Renal cortex interstitium (tissue), 11 donors: ENCODE measurements at regions not wholly inside any gene's neighbourhood (a gene's known extent, or its start where the extent isn't known, plus 50 kb on each side); places are given as distances from the start of the nearest gene placed in this dataset.
"Not testable (repeated sequence)": the region's sequence is repeated elsewhere in the genome, so short reads cannot be mapped to it uniquely, and the experiment has no call there.

Experiments used
- DNase-seq, 11 donors: peaks; one replicate each; pipeline ENCODE4 v3.0.0-alpha.2; 2013; ENCODE audit warnings: low read depth in 9 of 11, low spot score in 4 of 11; ENCODE audit errors: extremely low read depth in 1 of 11

- no peak for DNase-seq
These were observed 235.7 kb upstream of the RXFP2 start for GRCh38 chr13:31503626-31504025.

GRCh38 chr13:31504918-31505317 is 234.4 kb upstream of the RXFP2 start:
- DNase-seq: no peak

GRCh38 chr13:31512331-31512730 is 227.0 kb upstream of the RXFP2 start:
- DNase-seq: peak in 3 of 11 donors; percentile 36 to 45 (median 41)

DNA sequence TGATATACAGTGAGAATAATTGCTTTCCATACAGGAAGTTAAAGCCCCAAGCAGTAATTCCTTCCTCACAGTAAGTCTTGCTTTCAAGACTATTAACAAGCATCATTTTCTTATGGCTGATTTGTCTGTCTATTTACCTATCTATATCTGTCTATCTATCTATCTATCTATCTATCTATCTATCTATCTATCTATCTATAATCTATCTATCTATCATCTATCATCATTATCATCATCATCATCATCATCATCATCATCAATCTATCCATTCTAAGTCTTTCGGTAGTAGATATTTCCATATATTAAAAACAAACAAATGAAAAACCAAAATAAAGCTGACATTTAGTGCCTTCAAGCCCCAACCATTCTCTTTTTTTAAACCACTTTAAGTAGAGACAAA is 224.4 kb upstream of the RXFP2 start:
- DNase-seq: no peak

GRCh38 chr13:31515427-31515826 is 223.9 kb upstream of the RXFP2 start:
- DNase-seq: no peak

DNA sequence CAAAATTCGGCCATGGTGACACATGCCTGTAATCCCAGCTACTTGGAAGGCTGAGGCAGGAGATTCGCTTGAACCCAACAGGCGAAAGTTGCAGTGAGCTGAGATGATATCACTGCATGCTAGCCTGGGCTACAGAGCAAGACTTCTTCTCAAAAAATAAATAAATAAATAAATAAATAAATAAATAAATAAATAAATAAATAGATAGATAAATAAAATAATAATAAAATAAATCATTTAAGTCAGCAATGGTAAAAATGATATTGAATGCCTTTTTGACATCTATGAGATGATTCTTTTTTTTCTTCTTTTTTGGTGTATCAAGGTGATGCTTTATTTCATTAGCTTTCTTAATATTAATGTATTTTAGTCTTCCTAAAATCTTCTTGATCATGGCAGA is 221.7 kb upstream of the RXFP2 start:
- no peak for DNase-seq

GRCh38 chr13:31518645-31519044 is 220.7 kb upstream of the RXFP2 start:
- DNase-seq: peak in 1 of 11 donors; percentile 31

- DNase-seq: no peak
These were observed 217.9 kb upstream of the RXFP2 start for GRCh38 chr13:31521435-31521834.

GRCh38 chr13:31522396-31522795 is 216.9 kb upstream of the RXFP2 start:
- no peak for DNase-seq

DNA sequence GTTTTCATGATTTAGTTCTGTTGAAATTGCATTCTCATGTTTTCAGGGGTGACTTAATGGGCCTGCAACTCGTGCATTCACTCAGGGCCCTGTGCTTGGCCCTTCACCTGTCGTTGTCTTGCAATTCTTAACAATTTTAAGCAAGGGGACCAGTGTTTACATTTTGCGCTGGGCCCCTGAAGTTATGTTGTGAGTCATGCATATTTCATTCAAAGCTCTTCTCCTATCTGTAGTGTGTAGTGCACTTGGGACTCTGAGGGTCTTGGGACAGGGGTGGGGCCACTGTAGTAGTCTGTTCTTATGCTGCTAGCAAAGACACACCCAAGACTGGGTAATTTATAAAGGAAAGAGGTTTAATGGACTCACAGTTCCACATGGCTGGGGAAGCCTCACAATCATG is 211.2 kb upstream of the RXFP2 start:
- no peak for DNase-seq

DNA sequence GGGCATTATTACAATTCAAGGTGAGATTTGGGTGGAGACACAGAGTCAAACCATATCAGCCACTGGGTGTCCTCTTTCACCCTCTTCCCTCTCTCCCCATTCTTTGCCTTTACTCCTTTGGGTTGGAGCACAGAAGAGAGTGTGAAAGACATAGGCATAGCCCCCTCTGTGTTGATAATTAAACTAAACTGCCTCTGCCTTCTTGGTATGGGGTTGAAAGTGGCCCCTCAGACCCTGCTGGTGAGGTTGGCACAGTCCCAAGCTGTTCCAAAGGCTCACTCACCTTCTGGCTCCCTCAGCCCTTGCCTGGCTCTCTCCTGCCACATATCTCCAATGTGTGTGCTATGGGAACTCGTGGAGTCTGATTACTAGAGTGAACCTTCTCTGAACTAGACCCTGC is 210.6 kb upstream of the RXFP2 start:
- DNase-seq: no peak

DNA sequence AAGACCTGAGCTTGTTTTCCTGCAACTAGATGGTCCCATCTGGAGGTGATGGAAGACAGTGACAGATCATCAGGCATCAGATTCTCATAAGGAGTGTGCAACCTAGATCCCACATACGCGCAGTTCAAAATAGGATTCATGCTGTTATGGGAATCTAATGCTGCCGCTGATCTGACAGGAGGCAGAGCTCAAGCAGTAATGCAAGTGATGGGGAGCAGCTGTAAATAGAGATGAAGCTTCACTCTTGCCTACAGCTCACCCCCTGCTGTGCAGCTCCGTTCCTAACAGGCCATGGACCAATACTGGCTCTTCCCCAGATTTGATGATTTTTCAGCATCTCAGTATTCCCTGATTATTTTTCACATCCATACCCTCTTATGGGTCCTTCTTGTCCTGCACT is 208.4 kb upstream of the RXFP2 start:
- DNase-seq: no peak

- no peak for DNase-seq
These were observed 202.3 kb upstream of the RXFP2 start for GRCh38 chr13:31537052-31537451.

DNA sequence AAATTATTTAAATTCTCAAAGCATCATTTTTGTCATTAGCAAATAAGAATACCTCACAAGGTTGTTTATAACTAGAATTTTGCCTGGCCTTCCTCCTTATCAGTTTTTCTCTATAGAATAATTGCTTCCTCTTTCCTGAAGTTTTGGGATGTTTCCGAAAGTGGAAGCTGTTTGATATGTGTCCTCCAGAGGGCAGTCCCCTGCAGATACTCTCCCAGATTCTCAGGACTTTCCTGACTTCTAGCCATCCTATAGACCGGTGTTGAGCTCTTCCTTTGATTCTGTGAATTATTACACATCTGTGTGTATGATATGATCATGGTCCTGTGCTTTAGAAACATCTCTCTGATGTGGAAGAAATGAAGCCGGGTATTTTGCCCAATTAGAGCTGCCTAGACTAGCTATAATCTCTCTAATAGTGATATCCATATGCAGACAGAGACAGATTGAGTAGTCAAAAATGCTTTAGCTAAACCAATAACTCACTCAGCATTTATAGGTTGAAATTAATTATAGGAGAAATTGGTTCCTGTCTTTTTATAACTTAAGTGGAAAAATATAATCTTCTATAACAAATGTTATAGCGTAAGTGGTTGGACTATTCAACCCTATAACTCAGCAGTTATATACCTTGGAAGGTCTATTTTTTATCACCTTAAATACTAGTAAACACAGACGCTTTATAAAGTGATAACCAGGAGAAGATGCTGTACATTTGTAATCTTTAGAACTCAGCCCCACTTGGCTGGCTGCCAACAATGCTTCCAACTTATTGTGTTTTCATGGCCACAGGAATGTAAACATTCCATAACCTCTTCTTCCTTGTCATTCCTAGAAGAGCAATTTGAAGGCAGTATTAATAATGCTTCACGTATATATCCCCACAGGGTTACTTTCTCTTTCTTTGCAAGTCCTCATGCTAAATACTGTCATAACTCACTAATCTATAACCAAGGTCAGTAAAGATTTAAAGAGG is 201.0 kb upstream of the RXFP2 start:
- DNase-seq: no peak

DNA sequence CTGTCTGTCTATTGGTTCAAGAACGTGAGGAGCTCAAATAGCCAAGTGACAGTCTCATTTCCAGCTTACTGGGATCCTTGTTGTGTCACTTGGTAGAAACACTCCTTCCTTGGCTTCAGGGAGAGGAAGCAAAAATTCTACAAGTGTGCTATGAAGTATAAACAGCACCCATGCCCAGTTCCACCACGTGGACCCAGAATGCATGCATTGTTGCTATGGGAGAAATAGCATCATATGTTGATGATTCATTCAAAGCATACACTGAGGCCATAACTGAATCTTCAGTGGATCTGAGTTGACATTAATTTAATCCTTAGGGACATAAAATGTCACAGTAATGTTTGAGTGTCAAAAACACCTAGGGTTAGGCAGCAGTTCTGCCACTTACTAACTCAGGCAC is 199.0 kb upstream of the RXFP2 start:
- no peak for DNase-seq

DNA sequence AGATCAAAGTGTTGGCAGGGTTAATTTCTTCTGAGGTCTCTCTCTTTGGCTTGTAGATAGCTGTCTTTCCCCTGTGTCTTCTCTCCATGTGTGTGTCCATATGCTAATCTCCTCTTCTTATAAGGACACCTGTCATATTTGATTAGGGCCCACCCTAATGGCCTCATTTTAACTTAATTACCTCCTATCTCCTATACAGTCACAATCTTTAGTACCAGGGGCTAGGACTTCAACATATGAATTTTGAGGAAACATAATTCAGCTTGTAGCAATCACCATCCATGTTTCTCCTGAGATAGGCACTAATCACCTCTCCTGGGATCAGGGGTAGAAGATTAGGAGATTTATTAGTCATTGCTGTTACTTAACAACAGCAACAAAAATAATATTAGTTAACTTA is 196.1 kb upstream of the RXFP2 start:
- DNase-seq: no peak

- no peak for DNase-seq
These were observed 193.7 kb upstream of the RXFP2 start for GRCh38 chr13:31545616-31546015.

- no peak for DNase-seq
These were observed 182.9 kb upstream of the RXFP2 start for GRCh38 chr13:31556376-31556775.

- DNase-seq: not testable (repeated sequence)
These were observed 155.1 kb upstream of the RXFP2 start for GRCh38 chr13:31584221-31584620.

- DNase-seq: peak in 1 of 11 donors; percentile 48
These were observed 151.5 kb upstream of the RXFP2 start for GRCh38 chr13:31587698-31588266.

DNA sequence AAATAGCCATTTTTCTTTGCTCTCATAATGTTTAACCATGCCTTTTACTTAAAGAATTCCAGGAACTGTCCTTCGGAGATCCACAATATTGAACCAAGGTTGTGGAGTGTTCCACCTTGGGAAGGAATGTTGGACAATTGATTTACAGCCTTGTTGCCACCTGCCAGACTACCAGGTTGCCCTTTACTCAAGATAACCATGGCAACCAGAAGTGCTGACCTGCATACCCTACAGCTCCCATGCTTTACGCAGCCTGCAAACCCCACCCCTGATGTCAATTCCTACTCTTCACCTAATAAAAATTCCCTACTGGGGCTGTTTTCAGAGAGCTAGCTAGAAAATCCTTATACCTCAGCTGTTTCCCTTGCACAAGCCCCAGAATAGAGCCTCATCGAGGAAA is 151.0 kb upstream of the RXFP2 start:
- DNase-seq: no peak
